Endodermal cell (in vitro differentiated cells): ENCODE measurements at regions not wholly inside any gene's neighbourhood (a gene's known extent, or its start where the extent isn't known, plus 50 kb on each side); places are given as distances from the start of the nearest gene placed in this dataset.
A peak's percentile ranks its signal among the peaks of the same experiment; 100 is the strongest.

ENCODE experiments used
- DNase-seq: peaks from one replicate; pipeline ENCODE4 v3.0.0-alpha.2; 2017
- H3K27ac ChIP-seq: 2 replicates; pipeline ENCODE4 v1.5.1; 2013; ENCODE audit warnings: mild to moderate bottlenecking, low read depth, low read length, moderate library complexity
- H3K27me3 ChIP-seq: 2 replicates; pipeline ENCODE4 v1.6.1; 2013; ENCODE audit warnings: mild to moderate bottlenecking, low read length, moderate library complexity; ENCODE audit not compliant: insufficient read depth, control insufficient read depth, poor library complexity, severe bottlenecking
- H3K36me3 ChIP-seq: 2 replicates; pipeline ENCODE4 v1.7.0; 2013; ENCODE audit warnings: mild to moderate bottlenecking, low read length, moderate library complexity; ENCODE audit not compliant: control insufficient read depth, insufficient read depth
- H3K4me1 ChIP-seq: one replicate; pipeline ENCODE4 v1.7.0; 2013; ENCODE audit warnings: low read length; ENCODE audit not compliant: control insufficient read depth, insufficient read depth
- H3K4me3 ChIP-seq: 2 replicates; pipeline ENCODE4 v1.5.1; 2013; ENCODE audit warnings: mild to moderate bottlenecking, low read length, moderate library complexity
- H3K9ac ChIP-seq: 2 replicates; pipeline ENCODE4 v1.6.1; 2013; ENCODE audit warnings: mild to moderate bottlenecking, low read length, moderate library complexity; ENCODE audit not compliant: poor library complexity, severe bottlenecking; ENCODE audit errors: extremely low read depth
- H3K9me3 ChIP-seq: 2 replicates; pipeline ENCODE4 v1.6.1; 2013; ENCODE audit warnings: mild to moderate bottlenecking, low read length, moderate library complexity; ENCODE audit not compliant: control insufficient read depth
- H3K27ac Mint-ChIP-seq: 2 replicates; pipeline ENCODE4 v1.8.0; 2020; ENCODE audit warnings: mixed read lengths
- H3K27me3 Mint-ChIP-seq: 2 replicates; pipeline ENCODE4 v1.8.0; 2021; ENCODE audit warnings: mild to moderate bottlenecking, mixed read lengths; ENCODE audit not compliant: insufficient read depth
- H3K36me3 Mint-ChIP-seq: 2 replicates; pipeline ENCODE4 v1.8.0; 2020; ENCODE audit warnings: low read depth, mixed read lengths
- H3K4me1 Mint-ChIP-seq: 2 replicates; pipeline ENCODE4 v1.8.0; 2020; ENCODE audit warnings: mixed read lengths
- H3K4me3 Mint-ChIP-seq: 2 replicates; pipeline ENCODE4 v1.8.0; 2020; ENCODE audit warnings: mild to moderate bottlenecking, moderate library complexity, mixed read lengths
- H3K9me3 Mint-ChIP-seq: 2 replicates; pipeline ENCODE4 v1.8.0; 2020; ENCODE audit warnings: mild to moderate bottlenecking, mixed read lengths
- CTCF ChIP-seq: fragments of 200-600 bp; sonication (generic); conservative IDR thresholded peaks from 2 replicates; pipeline ENCODE4 v1.5.0; 2021; ENCODE audit warnings: antibody characterized with exemption, mild to moderate bottlenecking
- WGBS, 2 experiments: methylation state at CpG; one replicate each; pipeline versions ENCODE4 v1.1.5 to v1.1.7; 2013; ENCODE audit warnings: missing lambda C conversion rate in 2 of 2, mixed read lengths in 1 of 2; ENCODE audit not compliant: insufficient coverage in 1 of 2, insufficient read length in 1 of 2; 5-methylcytosine and 5-hydroxymethylcytosine counted together

- TF ChIP-seq CTCF, result no peak
- Histone ChIP-seq H3K9ac (no peak overlapping the region), H3K4me1 (no peaks in the 10 kb centered on the region), H3K9me3 (peaks cover 7% of the 10 kb centered on the region), H3K36me3 (no peaks in the 10 kb centered on the region), H3K27me3 (no peaks in the 10 kb centered on the region), H3K4me3 (no peak overlapping the region), H3K27ac (no peak overlapping the region)
- H3K9me3 Mint-ChIP-seq, result peaks cover 4% of the 10 kb centered on the region
- H3K36me3 Mint-ChIP-seq, result peaks cover 14% of the 10 kb centered on the region
- peaks cover 8% of the 10 kb centered on the region for H3K4me1 Mint-ChIP-seq
- H3K27me3 Mint-ChIP-seq, result no peaks in the 10 kb centered on the region
- no peak for DNase-seq
- no peak overlapping the region for H3K4me3 Mint-ChIP-seq
- 90 to 100% methylated on average over 4 to 8 of the region's 8 CpGs for WGBS, 2 experiments
- no peak overlapping the region for H3K27ac Mint-ChIP-seq
Measured at GRCh38 chr11:70700453-70700852, 302.1 kb downstream of the CTTN start.

GRCh38 chr11:70700871-70701270, 302.5 kb downstream of the CTTN start:
- Histone ChIP-seq H3K27ac (no peak overlapping the region), H3K27me3 (no peaks in the 10 kb centered on the region), H3K9ac (no peak overlapping the region), H3K4me3 (no peak overlapping the region), H3K9me3 (peaks cover 7% of the 10 kb centered on the region), H3K36me3 (no peaks in the 10 kb centered on the region), H3K4me1 (no peaks in the 10 kb centered on the region)
- no peak overlapping the region for H3K27ac Mint-ChIP-seq
- peaks cover 4% of the 10 kb centered on the region for H3K9me3 Mint-ChIP-seq
- H3K36me3 Mint-ChIP-seq, result peaks cover 14% of the 10 kb centered on the region
- H3K4me3 Mint-ChIP-seq, result no peak overlapping the region
- peak; percentile 32 for TF ChIP-seq CTCF
- WGBS, 2 experiments, result 86 to 94% methylated on average over 5 of the region's 5 CpGs
- peaks cover 8% of the 10 kb centered on the region for H3K4me1 Mint-ChIP-seq
- DNase-seq, result no peak
- no peaks in the 10 kb centered on the region for H3K27me3 Mint-ChIP-seq

GRCh38 chr11:70702040-70702648, 303.8 kb downstream of the CTTN start:
- H3K9me3 Mint-ChIP-seq, result peaks cover 4% of the 10 kb centered on the region
- H3K27me3 Mint-ChIP-seq, result no peaks in the 10 kb centered on the region
- peaks cover 5% of the 10 kb centered on the region for H3K36me3 Mint-ChIP-seq
- no peak overlapping the region for H3K4me3 Mint-ChIP-seq
- H3K4me3 ChIP-seq, result no peak overlapping the region
- H3K9ac ChIP-seq, result no peak overlapping the region
- DNase-seq, result no peak
- H3K27ac ChIP-seq, result no peak overlapping the region
- peaks cover 7% of the 10 kb centered on the region for H3K9me3 ChIP-seq
- no peaks in the 10 kb centered on the region for H3K27me3 ChIP-seq
- no peak overlapping the region for H3K27ac Mint-ChIP-seq
- TF ChIP-seq CTCF, result no peak
- no peaks in the 10 kb centered on the region for H3K4me1 ChIP-seq
- 87 to 91% methylated on average over 3 to 4 of the region's 4 CpGs for WGBS, 2 experiments
- no peaks in the 10 kb centered on the region for H3K36me3 ChIP-seq
- peaks cover 8% of the 10 kb centered on the region for H3K4me1 Mint-ChIP-seq
